ENCODE measurements at regions not wholly inside any gene's neighbourhood (a gene's known extent, or its start where the extent isn't known, plus 50 kb on each side); places are given as distances from the start of the nearest gene placed in this dataset.

DNA sequence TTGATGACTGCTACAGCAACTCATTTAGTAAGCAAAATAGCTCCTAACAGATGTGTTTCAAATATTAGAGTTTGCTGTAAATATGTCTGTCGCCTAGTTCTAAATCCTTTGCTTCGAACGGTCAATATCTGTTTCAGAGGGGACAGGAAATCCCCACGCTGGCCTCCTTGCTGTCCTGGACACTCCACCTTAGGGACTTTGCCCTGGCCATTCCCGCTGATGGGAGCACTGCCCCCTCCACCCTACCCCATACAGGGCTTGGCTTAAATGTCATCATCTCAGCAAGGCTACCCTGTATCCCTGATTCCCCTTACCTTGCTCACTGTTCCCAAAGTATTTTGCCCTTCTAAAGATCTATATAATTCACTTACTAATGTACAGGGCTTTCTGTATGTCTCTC lies 86.1 kb upstream of the HIVEP3 start:
- TF ChIP-seq POLR2AphosphoS5 (IDR thresholded peaks at IDR 0.05; ENCODE audit: low read depth) = no peak
- TF ChIP-seq SPI1 (IDR thresholded peaks at IDR 0.05; ENCODE audit: borderline replicate concordance, low read depth) = no peak
- TF ChIP-seq, protein P1, sequence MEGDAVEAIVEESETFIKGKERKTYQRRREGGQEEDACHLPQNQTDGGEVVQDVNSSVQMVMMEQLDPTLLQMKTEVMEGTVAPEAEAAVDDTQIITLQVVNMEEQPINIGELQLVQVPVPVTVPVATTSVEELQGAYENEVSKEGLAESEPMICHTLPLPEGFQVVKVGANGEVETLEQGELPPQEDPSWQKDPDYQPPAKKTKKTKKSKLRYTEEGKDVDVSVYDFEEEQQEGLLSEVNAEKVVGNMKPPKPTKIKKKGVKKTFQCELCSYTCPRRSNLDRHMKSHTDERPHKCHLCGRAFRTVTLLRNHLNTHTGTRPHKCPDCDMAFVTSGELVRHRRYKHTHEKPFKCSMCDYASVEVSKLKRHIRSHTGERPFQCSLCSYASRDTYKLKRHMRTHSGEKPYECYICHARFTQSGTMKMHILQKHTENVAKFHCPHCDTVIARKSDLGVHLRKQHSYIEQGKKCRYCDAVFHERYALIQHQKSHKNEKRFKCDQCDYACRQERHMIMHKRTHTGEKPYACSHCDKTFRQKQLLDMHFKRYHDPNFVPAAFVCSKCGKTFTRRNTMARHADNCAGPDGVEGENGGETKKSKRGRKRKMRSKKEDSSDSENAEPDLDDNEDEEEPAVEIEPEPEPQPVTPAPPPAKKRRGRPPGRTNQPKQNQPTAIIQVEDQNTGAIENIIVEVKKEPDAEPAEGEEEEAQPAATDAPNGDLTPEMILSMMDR (IDR thresholded peaks at IDR 0.05; ENCODE audit: insufficient read depth, low read length) = no peak
- TF ChIP-seq, protein P2, sequence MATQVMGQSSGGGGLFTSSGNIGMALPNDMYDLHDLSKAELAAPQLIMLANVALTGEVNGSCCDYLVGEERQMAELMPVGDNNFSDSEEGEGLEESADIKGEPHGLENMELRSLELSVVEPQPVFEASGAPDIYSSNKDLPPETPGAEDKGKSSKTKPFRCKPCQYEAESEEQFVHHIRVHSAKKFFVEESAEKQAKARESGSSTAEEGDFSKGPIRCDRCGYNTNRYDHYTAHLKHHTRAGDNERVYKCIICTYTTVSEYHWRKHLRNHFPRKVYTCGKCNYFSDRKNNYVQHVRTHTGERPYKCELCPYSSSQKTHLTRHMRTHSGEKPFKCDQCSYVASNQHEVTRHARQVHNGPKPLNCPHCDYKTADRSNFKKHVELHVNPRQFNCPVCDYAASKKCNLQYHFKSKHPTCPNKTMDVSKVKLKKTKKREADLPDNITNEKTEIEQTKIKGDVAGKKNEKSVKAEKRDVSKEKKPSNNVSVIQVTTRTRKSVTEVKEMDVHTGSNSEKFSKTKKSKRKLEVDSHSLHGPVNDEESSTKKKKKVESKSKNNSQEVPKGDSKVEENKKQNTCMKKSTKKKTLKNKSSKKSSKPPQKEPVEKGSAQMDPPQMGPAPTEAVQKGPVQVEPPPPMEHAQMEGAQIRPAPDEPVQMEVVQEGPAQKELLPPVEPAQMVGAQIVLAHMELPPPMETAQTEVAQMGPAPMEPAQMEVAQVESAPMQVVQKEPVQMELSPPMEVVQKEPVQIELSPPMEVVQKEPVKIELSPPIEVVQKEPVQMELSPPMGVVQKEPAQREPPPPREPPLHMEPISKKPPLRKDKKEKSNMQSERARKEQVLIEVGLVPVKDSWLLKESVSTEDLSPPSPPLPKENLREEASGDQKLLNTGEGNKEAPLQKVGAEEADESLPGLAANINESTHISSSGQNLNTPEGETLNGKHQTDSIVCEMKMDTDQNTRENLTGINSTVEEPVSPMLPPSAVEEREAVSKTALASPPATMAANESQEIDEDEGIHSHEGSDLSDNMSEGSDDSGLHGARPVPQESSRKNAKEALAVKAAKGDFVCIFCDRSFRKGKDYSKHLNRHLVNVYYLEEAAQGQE (IDR thresholded peaks at IDR 0.05; ENCODE audit: insufficient replicate concordance, low read depth) = no peak
- no peak for TF ChIP-seq GABPA (IDR thresholded peaks at IDR 0.05; ENCODE audit: low read depth)
- Histone ChIP-seq H3K27ac (replicated peaks) (no peak overlapping the region), H3K27me3 (ENCODE audit: insufficient read depth, poor library complexity, severe bottlenecking) (no peaks in the 10 kb centered on the region), H3K4me3 (replicated peaks; ENCODE audit: insufficient read depth, low read length) (no peak overlapping the region)
- no peak for DNase-seq (ENCODE audit: low read depth in 1 of 2, low spot score in 1 of 2)

DNA sequence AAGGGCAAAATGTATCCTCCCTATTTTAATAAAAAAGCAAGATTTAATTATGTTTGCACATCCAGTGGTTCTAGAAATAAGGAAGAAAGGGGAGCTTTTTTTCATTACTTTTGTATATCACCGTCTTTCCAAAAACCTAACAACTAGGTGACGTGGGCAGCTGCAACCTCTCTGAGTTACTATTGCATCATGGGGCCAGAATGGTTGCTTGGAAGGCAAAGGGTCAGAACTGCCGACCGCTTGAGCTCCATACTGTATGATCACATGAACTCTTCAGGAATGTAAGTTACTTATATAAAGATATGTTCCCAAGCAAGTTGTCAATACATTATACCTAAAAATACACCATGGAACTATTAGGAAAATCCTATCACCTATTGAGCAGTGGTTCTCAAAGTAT lies 85.6 kb upstream of the HIVEP3 start:
- DNase-seq (ENCODE audit: low read depth in 1 of 2, low spot score in 1 of 2) = no peak
- TF ChIP-seq, protein P2 (IDR thresholded peaks at IDR 0.05; ENCODE audit: insufficient replicate concordance, low read depth) = no peak
- TF ChIP-seq, protein P1 (IDR thresholded peaks at IDR 0.05; ENCODE audit: insufficient read depth, low read length) = no peak
- no peak for TF ChIP-seq GABPA (IDR thresholded peaks at IDR 0.05; ENCODE audit: low read depth)
- no peak for TF ChIP-seq SPI1 (IDR thresholded peaks at IDR 0.05; ENCODE audit: borderline replicate concordance, low read depth)
- TF ChIP-seq POLR2AphosphoS5 (IDR thresholded peaks at IDR 0.05; ENCODE audit: low read depth) = no peak
- H3K27ac ChIP-seq (replicated peaks) = no peak overlapping the region
- no peak overlapping the region for H3K4me3 ChIP-seq (replicated peaks; ENCODE audit: insufficient read depth, low read length)
- H3K27me3 ChIP-seq (ENCODE audit: insufficient read depth, poor library complexity, severe bottlenecking) = no peaks in the 10 kb centered on the region

DNA sequence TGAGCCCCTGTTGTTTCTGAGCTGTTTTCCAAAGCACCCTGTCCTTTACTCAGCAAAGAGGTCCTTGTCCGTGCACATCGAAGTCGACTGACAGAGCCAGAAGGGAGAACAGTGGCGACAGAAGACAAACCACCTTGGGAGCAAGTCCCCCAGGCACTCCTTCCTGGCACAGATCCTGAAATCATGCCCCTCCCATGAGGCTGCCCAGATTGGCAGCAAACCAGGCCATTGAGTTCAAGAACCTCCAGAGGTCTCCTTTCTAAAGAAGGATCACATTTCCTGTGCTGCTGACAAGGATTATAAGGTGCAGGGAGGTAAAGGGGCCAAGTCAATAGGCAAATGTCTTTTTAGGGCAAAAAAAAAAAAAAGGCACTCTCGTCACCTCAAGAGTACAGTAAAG lies 84.7 kb upstream of the HIVEP3 start:
- TF ChIP-seq, protein P1 (IDR thresholded peaks at IDR 0.05; ENCODE audit: insufficient read depth, low read length) = no peak
- no peak for TF ChIP-seq SPI1 (IDR thresholded peaks at IDR 0.05; ENCODE audit: borderline replicate concordance, low read depth)
- no peak for TF ChIP-seq POLR2AphosphoS5 (IDR thresholded peaks at IDR 0.05; ENCODE audit: low read depth)
- TF ChIP-seq GABPA (IDR thresholded peaks at IDR 0.05; ENCODE audit: low read depth) = no peak
- TF ChIP-seq, protein P2 (IDR thresholded peaks at IDR 0.05; ENCODE audit: insufficient replicate concordance, low read depth) = no peak
- DNase-seq (ENCODE audit: low read depth in 1 of 2, low spot score in 1 of 2) = no peak
- Histone ChIP-seq H3K27me3 (ENCODE audit: insufficient read depth, poor library complexity, severe bottlenecking) (no peaks in the 10 kb centered on the region), H3K4me3 (replicated peaks; ENCODE audit: insufficient read depth, low read length) (no peak overlapping the region), H3K27ac (replicated peaks) (no peak overlapping the region)

Measured in HL-60 (cell line).